Neural progenitor cell (in vitro differentiated cells): ENCODE measurements at regions not wholly inside any gene's neighbourhood (a gene's known extent, or its start where the extent isn't known, plus 50 kb on each side); places are given as distances from the start of the nearest gene placed in this dataset.

Experiments
- DNase-seq: peaks from one replicate; pipeline ENCODE4 v3.0.0-alpha.2; 2016; ENCODE audit warnings: low spot score
- H2AFZ ChIP-seq: fragments of 200-600 bp; sonication (generic); replicated peaks from 2 replicates; pipeline ENCODE4 v1.6.1; 2016; ENCODE audit warnings: antibody characterized with exemption
- H3F3A ChIP-seq: fragments of 200-600 bp; sonication (generic); 2 replicates; pipeline ENCODE4 v1.6.1; 2016; ENCODE audit warnings: antibody characterized with exemption, low read depth
- H3K27ac ChIP-seq: fragments of 200-600 bp; sonication (generic); 2 replicates; pipeline ENCODE4 v1.5.1; 2016; ENCODE audit warnings: mild to moderate bottlenecking
- H3K27me3 ChIP-seq: fragments of 200-600 bp; sonication (generic); 2 replicates; pipeline ENCODE4 v1.6.1; 2016; ENCODE audit warnings: mild to moderate bottlenecking, moderate library complexity
- H3K36me3 ChIP-seq: fragments of 200-600 bp; sonication (generic); 2 replicates; pipeline ENCODE4 v1.5.1; 2016
- H3K4me1 ChIP-seq: fragments of 200-600 bp; sonication (generic); 2 replicates; pipeline ENCODE4 v1.6.1; 2016; ENCODE audit warnings: mixed run types
- H3K4me2 ChIP-seq: fragments of 200-600 bp; sonication (generic); 2 replicates; pipeline ENCODE4 v1.6.1; 2016
- H3K4me3 ChIP-seq: fragments of 200-600 bp; sonication (generic); 2 replicates; pipeline ENCODE4 v1.5.1; 2016
- H3K79me2 ChIP-seq: fragments of 200-600 bp; sonication (generic); 2 replicates; pipeline ENCODE4 v1.6.1; 2016; ENCODE audit warnings: low read depth
- H3K9ac ChIP-seq: fragments of 200-600 bp; sonication (generic); 2 replicates; pipeline ENCODE4 v1.6.1; 2016
- H3K9me3 ChIP-seq: fragments of 200-600 bp; sonication (generic); 2 replicates; pipeline ENCODE4 v1.5.1; 2016; ENCODE audit warnings: low read depth
- H4K20me1 ChIP-seq: fragments of 200-600 bp; sonication (generic); 2 replicates; pipeline ENCODE4 v1.6.1; 2016; ENCODE audit warnings: low read depth
- H3K27ac Mint-ChIP-seq: 3 replicates; pipeline ENCODE4 v1.8.0; 2021; ENCODE audit warnings: mixed read lengths
- H3K27me3 Mint-ChIP-seq: 2 replicates; pipeline ENCODE4 v1.8.0; 2022; ENCODE audit warnings: low read depth, mild to moderate bottlenecking, inconsistent platforms, moderate library complexity, mixed read lengths; ENCODE audit not compliant: insufficient read depth
- H3K36me3 Mint-ChIP-seq: 3 replicates; pipeline ENCODE4 v1.8.0; 2021; ENCODE audit warnings: mixed read lengths
- H3K4me1 Mint-ChIP-seq: 3 replicates; pipeline ENCODE4 v1.8.0; 2021; ENCODE audit warnings: mixed read lengths
- H3K4me3 Mint-ChIP-seq: 3 replicates; pipeline ENCODE4 v1.8.0; 2021; ENCODE audit warnings: mild to moderate bottlenecking, moderate library complexity, mixed read lengths
- H3K9me3 Mint-ChIP-seq: 3 replicates; pipeline ENCODE4 v1.8.0; 2020; ENCODE audit warnings: mixed read lengths
- EZH2 ChIP-seq: fragments of 200-600 bp; sonication (generic); IDR thresholded peaks from 2 replicates; pipeline ENCODE4 v1.6.1; 2017; ENCODE audit warnings: antibody characterized with exemption, mild to moderate bottlenecking, moderate library complexity
- EZH2phosphoT487 ChIP-seq: fragments of 200-600 bp; sonication (generic); IDR thresholded peaks from 2 replicates; pipeline ENCODE4 v1.6.1; 2017; ENCODE audit warnings: antibody characterized with exemption
- TF ChIP-seq, protein P1 (sequence below): fragments of 200-600 bp; sonication (generic); IDR thresholded peaks from 2 replicates; pipeline ENCODE4 v1.5.1; 2017; ENCODE audit warnings: antibody characterized with exemption, mild to moderate bottlenecking

DNA sequence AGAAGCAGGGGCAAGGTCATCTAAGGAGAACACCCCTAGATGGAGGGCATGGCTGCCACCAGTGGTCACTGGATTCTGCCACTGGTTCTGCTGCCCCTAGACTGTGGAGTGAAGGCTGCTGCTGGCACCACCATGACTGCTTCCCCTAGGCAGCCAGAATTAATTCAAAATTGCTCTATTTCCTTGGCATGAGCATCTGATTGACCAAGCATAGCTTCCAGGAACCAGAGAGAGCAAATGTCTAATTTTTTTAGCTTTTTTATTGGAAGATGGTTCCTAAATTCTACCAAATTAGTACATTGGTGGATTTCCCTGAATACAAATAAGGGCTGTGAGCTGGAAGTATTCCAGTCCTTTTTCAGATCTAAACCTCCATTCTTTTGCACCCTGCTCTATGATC, 270.2 kb upstream of the GBE1 start:
- Histone ChIP-seq H3K36me3 (no peaks in the 10 kb centered on the region), H3K27me3 (no peaks in the 10 kb centered on the region), H3K9me3 (no peaks in the 10 kb centered on the region), H3F3A (no peaks in the 10 kb centered on the region), H3K4me2 (no peak overlapping the region), H3K4me1 (peaks cover 6% of the 10 kb centered on the region), H4K20me1 (no peaks in the 10 kb centered on the region), H3K4me3 (no peak overlapping the region), H3K9ac (no peak overlapping the region), H2AFZ (no peak overlapping the region), H3K27ac (no peak overlapping the region), H3K79me2 (no peaks in the 10 kb centered on the region)
- Mint-ChIP-seq H3K4me1 (peaks cover 8% of the 10 kb centered on the region), H3K9me3 (no peaks in the 10 kb centered on the region), H3K4me3 (no peak overlapping the region), H3K27ac (no peak overlapping the region), H3K27me3 (peaks cover 3% of the 10 kb centered on the region), H3K36me3 (no peaks in the 10 kb centered on the region)
- DNase-seq = no peak
- TF ChIP-seq, protein P1, sequence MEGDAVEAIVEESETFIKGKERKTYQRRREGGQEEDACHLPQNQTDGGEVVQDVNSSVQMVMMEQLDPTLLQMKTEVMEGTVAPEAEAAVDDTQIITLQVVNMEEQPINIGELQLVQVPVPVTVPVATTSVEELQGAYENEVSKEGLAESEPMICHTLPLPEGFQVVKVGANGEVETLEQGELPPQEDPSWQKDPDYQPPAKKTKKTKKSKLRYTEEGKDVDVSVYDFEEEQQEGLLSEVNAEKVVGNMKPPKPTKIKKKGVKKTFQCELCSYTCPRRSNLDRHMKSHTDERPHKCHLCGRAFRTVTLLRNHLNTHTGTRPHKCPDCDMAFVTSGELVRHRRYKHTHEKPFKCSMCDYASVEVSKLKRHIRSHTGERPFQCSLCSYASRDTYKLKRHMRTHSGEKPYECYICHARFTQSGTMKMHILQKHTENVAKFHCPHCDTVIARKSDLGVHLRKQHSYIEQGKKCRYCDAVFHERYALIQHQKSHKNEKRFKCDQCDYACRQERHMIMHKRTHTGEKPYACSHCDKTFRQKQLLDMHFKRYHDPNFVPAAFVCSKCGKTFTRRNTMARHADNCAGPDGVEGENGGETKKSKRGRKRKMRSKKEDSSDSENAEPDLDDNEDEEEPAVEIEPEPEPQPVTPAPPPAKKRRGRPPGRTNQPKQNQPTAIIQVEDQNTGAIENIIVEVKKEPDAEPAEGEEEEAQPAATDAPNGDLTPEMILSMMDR = no peak
- TF ChIP-seq EZH2 (no peak), EZH2phosphoT487 (no peak)

- H3K27me3 ChIP-seq = no peaks in the 10 kb centered on the region
- Mint-ChIP-seq H3K27ac (no peak overlapping the region), H3K27me3 (peaks cover 3% of the 10 kb centered on the region)
These were observed 269.5 kb upstream of the GBE1 start for GRCh38 chr3:82030916-82031315.

DNA sequence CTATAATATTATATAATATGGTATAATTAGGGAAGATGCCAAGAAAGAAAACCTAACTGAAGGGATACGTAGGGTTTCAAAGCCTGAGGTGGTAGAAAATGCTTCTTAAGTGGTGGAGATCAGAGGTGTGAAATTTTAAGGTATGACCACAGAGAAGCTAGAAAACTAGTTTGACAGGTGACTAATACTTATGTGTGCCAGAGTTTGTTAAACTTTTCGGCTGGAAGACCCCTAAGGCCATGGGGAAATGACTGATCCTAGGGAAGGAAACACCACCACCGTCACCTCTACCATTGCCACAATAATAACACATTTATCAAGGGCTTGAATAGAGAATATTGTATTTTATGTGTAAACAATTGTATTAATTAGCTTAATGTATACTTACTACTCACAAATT, 261.4 kb upstream of the GBE1 start:
- Histone ChIP-seq H3K9ac (no peak overlapping the region), H3K36me3 (no peaks in the 10 kb centered on the region), H3K79me2 (no peaks in the 10 kb centered on the region), H3K27me3 (no peaks in the 10 kb centered on the region), H3K9me3 (no peaks in the 10 kb centered on the region), H3K4me1 (no peaks in the 10 kb centered on the region), H3K27ac (no peak overlapping the region), H3K4me3 (no peak overlapping the region), H3K4me2 (no peak overlapping the region), H4K20me1 (no peaks in the 10 kb centered on the region), H3F3A (no peaks in the 10 kb centered on the region), H2AFZ (no peak overlapping the region)
- no peak overlapping the region for H3K27ac Mint-ChIP-seq
- H3K27me3 Mint-ChIP-seq = no peaks in the 10 kb centered on the region
- no peak overlapping the region for H3K4me3 Mint-ChIP-seq
- no peaks in the 10 kb centered on the region for H3K9me3 Mint-ChIP-seq
- no peak for DNase-seq
- no peaks in the 10 kb centered on the region for H3K4me1 Mint-ChIP-seq
- TF ChIP-seq EZH2 (no peak), EZH2phosphoT487 (no peak)
- TF ChIP-seq, protein P1 = no peak
- H3K36me3 Mint-ChIP-seq = no peaks in the 10 kb centered on the region

More at GRCh38 chr3:82030916-82031315, 269.5 kb upstream of the GBE1 start:
- H3K4me1 Mint-ChIP-seq = peaks cover 8% of the 10 kb centered on the region
- H3K9me3 ChIP-seq = no peaks in the 10 kb centered on the region
- no peaks in the 10 kb centered on the region for H4K20me1 ChIP-seq
- no peaks in the 10 kb centered on the region for H3K36me3 ChIP-seq
- no peak overlapping the region for H3K4me2 ChIP-seq
- no peaks in the 10 kb centered on the region for H3K36me3 Mint-ChIP-seq
- H3K79me2 ChIP-seq = no peaks in the 10 kb centered on the region
- H3K9ac ChIP-seq = no peak overlapping the region
- no peak for TF ChIP-seq EZH2phosphoT487
- TF ChIP-seq EZH2 = no peak
- TF ChIP-seq, protein P1 = no peak
- no peak for DNase-seq
- no peak overlapping the region for H3K4me3 Mint-ChIP-seq
- H3K4me1 ChIP-seq = peaks cover 6% of the 10 kb centered on the region
- H3F3A ChIP-seq = no peaks in the 10 kb centered on the region
- no peak overlapping the region for H3K4me3 ChIP-seq
- no peak overlapping the region for H3K27ac ChIP-seq
- H3K9me3 Mint-ChIP-seq = no peaks in the 10 kb centered on the region
- peak overlapping the region; percentile 68 for H2AFZ ChIP-seq

DNA sequence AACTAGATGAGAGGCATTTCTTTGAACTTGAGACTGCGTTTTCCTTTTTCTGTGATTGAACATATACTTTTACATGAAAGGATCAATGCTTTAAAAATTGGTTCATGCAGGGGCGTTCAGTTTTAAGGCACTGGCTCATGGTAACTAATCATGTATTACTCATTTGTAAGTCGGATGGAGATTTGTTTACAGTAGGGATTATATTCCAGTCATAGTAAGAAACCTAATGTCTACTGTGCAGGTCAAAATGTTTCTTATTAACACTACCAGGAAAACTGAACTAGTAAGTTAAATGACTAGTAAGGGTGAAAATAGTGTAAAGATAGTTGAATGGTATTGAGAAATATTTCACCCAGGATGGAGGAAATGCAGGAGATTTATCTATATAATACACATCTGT, 258.8 kb upstream of the GBE1 start:
- Mint-ChIP-seq H3K4me3 (no peak overlapping the region), H3K4me1 (no peaks in the 10 kb centered on the region), H3K27me3 (no peaks in the 10 kb centered on the region), H3K36me3 (no peaks in the 10 kb centered on the region), H3K9me3 (peaks cover 4% of the 10 kb centered on the region), H3K27ac (no peak overlapping the region)
- no peaks in the 10 kb centered on the region for H3K36me3 ChIP-seq
- H3K9ac ChIP-seq = no peak overlapping the region
- H3K79me2 ChIP-seq = no peaks in the 10 kb centered on the region
- no peaks in the 10 kb centered on the region for H3K4me1 ChIP-seq
- DNase-seq = no peak
- no peak overlapping the region for H3K27ac ChIP-seq
- no peaks in the 10 kb centered on the region for H4K20me1 ChIP-seq
- H2AFZ ChIP-seq = no peak overlapping the region
- H3K9me3 ChIP-seq = no peaks in the 10 kb centered on the region
- H3K4me2 ChIP-seq = no peak overlapping the region
- H3K27me3 ChIP-seq = no peaks in the 10 kb centered on the region
- no peak overlapping the region for H3K4me3 ChIP-seq
- no peaks in the 10 kb centered on the region for H3F3A ChIP-seq
- TF ChIP-seq, protein P1 = no peak
- TF ChIP-seq EZH2phosphoT487 (no peak), EZH2 (no peak)
